COR-L47 (cell line): ENCODE measurements at regions not wholly inside any gene's neighbourhood (a gene's known extent, or its start where the extent isn't known, plus 50 kb on each side); places are given as distances from the start of the nearest gene placed in this dataset.

ENCODE experiments used
- DNase-seq: peaks from one replicate; lab custom pipeline; 2025; lab: John Stamatoyannopoulos, UW

DNA sequence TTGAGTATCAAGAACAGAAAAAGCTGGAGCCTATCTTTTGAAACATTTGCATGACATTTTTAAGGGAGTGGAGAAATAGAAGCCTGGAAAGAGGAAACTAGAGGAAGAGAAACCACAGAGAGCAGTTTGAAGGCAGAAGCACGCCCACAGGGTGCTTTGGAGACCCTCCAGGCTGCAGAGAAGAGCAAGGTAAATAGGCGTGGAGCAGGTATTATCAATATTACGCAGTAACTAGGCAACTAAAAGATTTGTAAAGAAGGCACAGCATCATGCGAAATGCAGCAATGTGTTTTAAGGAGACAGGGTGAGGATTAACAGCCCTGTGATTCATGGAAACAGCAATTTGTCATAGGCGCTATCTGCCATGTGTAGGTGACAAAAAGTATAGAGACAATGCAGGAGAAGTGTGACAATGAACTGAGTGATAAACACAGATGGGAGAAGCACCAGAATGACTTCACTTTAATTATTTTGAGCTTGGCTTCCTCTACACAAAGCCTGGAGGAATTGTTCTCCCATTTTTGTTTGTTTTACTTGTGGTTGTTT is 281.2 kb downstream of the BRINP1 start:
- peak; percentile 66 for DNase-seq

DNA sequence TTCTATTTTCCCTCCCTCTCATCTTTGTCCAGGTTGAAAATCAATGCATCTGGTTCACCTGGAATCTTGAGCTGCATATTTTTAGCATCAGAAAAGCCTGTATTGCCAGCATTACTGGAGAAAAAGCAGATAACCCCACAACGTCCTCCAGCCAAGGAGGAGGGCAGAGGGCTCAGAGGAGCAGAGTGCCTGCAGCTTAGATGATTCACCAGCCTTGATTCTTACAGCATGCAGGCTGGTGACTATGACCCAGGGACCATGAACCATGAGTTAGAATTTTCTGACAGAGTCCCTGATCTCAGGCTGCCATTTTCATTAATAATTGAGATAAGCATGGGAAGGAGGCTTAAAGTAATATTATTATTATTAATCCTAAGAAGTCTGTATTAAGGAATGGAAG is 278.2 kb downstream of the BRINP1 start:
- no peak for DNase-seq

DNA sequence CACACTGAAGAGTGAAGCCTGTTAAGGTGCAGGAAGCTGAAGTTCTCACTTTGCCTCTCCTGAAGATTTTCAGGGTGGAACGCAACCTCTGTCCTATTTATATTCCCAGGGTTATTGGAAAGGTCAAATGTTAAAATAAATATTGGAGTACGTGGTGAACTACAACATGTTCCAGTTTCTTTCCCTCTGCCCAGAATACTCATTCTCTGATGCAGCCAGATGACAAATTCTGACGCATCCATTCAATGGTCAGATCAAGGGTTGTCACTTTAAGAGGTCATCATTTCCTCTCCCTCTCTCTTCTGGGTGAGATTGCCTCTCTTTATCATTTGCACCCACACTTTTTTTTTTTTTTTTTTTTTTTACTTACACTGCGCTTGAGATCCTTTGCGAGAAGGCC is 277.1 kb downstream of the BRINP1 start:
- DNase-seq: no peak

DNA sequence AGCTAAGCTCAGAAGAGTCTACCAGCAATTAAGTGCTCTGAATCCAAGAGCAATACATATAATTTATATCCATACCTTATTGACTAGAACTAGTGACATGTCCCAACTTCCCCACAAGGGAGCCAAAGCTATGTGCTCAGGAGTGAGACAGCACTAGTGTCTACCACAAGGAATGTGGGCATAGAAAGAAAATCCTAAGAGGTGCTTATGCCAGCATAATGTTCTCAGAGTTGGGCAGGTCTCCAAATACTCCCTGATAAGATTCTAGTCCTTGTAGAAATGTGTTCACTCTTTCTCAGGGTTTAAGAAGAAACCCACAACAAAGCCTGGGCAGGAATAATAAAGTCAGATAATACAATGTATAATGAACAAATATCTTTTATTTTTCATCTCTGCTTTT is 275.1 kb downstream of the BRINP1 start:
- DNase-seq: no peak

DNA sequence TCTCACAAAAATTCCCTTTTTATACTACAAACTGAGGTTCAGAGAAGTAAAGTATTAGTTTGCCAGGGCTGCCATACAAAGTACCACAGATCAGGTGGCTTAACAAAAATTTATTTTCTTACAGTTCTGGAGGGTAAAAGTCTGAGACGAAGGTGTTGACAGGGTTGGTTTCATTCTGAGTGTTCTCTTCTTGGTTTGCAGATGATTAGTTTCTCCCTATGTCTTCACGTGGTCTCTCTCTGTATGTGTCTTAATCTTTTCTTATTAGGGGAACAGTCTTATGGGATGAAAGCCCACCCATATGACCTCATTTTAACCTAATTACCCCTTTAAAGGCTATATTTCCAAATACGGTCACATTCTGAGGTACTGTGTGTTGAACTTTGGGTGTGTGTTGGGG is 274.2 kb downstream of the BRINP1 start:
- DNase-seq: no peak

DNA sequence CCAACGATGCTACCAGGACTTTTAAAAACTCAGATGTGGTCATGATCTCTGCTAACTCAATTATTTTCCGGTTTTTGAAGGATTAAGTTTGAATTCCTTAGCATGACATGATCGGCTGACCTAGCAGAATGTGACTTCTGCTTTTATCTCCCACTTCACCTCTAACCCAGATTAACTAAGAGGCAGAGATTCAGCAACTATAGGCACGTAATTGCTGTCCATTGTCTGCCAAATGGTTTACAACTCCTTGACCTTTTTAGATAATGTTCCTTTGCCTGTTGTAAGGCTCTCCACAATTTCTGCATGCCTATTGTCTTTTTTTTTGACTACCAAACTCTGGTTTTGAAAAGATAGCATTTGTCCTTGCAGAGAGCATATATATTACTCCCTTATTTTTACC is 268.2 kb downstream of the BRINP1 start:
- DNase-seq: no peak

DNA sequence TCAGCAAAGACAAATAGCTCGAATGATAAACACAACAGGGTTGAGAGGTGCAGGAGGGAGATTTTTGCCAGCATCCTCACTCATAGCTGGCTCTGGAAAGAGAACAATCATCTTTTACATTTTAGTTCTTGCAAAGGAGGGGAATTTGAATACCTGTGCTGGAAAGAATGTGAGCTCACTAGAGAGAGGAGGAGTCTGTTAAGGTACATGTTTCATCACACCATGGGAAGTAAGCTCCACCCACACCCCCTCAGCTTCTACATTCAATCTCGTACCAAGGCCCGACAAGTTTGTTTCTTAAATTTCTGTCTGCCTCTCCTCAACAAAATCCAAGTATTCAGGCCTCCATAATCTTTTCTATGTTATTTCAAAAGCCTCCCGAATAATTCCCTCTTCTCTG is 254.6 kb downstream of the BRINP1 start:
- DNase-seq: no peak
